D721Med (cell line): ENCODE measurements at regions not wholly inside any gene's neighbourhood (a gene's known extent, or its start where the extent isn't known, plus 50 kb on each side); places are given as distances from the start of the nearest gene placed in this dataset.

Experiments
- DNase-seq: peaks from one replicate; pipeline ENCODE4 v3.0.0; 2011; ENCODE audit warnings: low spot score; ENCODE audit not compliant: insufficient read length
- FAIRE-seq: peaks from 2 replicates; lab custom pipeline; 2011; peaks lifted over from hg19 to GRCh38; lab: Jason Lieb, UNC
- TF ChIP-seq, protein P1 (sequence below): IDR thresholded peaks from 2 replicates; pipeline ENCODE4 v1.5.1; 2012; ENCODE audit warnings: mild to moderate bottlenecking, control low read depth; ENCODE audit not compliant: insufficient read depth; ENCODE audit errors: missing control alignments

DNA sequence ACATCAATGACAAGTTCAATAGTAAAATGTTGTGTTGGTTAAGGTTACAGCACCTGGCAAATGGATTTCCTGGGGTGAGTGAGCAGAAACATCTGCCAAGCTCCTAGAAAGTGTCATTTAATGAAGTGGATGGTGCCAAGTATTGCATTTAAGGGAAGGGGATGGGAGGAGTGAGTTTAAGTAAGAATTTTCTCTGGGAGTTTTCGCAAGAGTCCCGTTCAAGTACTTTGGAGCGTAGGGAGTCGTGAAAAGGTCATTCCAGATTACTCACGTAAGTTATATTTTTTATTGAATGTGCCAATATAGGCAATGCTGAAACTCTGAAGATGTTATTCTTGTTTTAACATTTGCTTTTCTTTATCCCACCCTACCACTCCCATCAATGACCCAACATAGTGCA, 117.4 kb upstream of the RAB3GAP2 start:
- no peak for FAIRE-seq

DNA sequence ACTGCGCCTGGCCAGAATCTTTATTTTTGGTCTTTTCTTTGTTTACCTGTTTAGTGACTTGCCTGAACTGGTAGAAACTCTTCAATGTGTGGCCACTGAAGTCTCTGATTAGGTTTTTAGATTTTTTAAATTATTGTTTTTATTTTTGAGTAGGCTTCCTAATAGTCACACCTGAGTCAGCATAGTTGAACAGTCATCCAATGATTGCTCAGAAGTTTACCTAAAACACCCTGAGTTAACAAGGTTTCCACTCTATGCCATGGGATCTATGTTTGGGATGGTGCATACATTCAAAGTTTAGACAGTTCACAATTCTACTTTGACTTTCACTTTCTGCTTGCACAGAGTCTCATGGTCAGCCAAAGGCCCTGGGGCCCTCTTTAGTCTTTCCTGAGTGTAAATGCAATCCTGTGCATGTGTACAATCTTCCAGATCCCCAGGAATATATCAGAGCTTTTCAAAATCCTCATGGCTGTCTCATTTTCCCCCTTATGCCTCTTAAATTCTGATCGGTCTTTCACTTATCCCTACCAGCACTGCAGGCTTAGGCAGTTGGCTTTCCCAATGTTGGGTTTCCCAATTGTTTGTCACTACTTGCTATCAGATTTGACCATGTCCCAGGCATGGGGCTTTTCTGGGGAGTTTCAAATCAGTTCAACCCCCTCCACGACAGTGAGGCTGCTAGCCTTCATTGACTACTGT, 114.4 kb upstream of the RAB3GAP2 start:
- TF ChIP-seq, protein P1, sequence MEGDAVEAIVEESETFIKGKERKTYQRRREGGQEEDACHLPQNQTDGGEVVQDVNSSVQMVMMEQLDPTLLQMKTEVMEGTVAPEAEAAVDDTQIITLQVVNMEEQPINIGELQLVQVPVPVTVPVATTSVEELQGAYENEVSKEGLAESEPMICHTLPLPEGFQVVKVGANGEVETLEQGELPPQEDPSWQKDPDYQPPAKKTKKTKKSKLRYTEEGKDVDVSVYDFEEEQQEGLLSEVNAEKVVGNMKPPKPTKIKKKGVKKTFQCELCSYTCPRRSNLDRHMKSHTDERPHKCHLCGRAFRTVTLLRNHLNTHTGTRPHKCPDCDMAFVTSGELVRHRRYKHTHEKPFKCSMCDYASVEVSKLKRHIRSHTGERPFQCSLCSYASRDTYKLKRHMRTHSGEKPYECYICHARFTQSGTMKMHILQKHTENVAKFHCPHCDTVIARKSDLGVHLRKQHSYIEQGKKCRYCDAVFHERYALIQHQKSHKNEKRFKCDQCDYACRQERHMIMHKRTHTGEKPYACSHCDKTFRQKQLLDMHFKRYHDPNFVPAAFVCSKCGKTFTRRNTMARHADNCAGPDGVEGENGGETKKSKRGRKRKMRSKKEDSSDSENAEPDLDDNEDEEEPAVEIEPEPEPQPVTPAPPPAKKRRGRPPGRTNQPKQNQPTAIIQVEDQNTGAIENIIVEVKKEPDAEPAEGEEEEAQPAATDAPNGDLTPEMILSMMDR: no peak
- FAIRE-seq: no peak
- no peak for DNase-seq

More for the DNA sequence above, 117.4 kb upstream of the RAB3GAP2 start:
- DNase-seq: no peak
- TF ChIP-seq, protein P1: no peak

DNA sequence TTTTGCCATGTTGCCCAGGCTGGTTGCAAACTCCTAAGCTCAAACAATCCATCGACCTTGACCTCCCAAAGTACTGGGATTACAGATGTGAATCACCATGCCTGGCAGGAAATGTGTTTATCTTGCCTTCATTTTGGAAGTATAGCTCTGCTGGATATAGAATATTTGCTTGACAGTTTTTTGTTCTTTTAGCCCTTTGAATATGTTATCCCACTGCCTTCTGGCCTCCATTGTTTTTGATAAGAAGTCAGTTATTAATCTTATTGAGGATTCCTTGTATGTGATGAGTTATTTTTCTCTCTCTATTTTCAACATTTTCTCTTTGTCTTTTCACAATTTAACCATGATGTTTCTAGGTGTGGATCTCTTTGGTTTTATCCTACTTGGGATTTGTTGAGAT, 112.9 kb upstream of the RAB3GAP2 start:
- FAIRE-seq (peak; percentile 61), DNase-seq (no peak)
- TF ChIP-seq, protein P1: no peak

DNA sequence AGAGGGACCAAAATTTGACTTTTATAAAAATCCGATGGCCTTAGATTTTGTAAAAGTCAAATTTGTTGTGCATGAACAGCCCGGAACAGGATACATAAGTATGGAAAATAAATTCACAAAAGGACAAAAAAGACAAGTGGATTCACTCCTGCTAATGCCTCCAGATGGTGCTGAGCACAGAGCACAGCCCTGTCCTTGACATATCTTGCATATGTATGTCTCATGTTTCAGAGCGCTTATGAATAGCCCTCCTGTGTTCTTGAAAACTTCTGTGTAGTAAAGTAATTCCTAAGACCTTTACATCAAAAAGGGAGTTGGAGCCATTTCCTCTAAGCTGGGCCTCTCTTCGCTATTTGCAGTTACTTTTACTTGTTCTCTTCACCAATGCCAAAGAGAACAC, 110.7 kb upstream of the RAB3GAP2 start:
- TF ChIP-seq, protein P1: no peak
- FAIRE-seq (no peak), DNase-seq (no peak)

DNA sequence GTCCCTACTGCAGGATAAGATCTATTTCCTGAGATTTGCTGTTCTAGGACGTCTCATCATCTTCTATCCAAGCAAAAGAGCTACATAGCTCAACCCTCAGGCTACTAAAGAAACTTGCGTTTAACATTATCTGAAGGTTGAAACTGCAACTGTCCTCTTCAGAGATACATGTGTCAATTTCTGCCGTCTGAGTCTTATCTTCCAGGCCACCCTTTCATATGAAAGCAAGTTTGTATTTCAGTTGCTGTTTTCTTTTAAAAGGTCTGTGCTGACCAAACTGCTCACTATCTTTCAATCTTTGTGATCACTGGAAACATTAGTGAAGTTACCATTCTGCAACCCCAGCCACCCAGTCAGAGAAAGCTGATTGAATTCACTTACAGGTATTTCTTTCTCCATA, 108.6 kb upstream of the RAB3GAP2 start:
- DNase-seq (no peak), FAIRE-seq (peak; percentile 6)
- TF ChIP-seq, protein P1: no peak

DNA sequence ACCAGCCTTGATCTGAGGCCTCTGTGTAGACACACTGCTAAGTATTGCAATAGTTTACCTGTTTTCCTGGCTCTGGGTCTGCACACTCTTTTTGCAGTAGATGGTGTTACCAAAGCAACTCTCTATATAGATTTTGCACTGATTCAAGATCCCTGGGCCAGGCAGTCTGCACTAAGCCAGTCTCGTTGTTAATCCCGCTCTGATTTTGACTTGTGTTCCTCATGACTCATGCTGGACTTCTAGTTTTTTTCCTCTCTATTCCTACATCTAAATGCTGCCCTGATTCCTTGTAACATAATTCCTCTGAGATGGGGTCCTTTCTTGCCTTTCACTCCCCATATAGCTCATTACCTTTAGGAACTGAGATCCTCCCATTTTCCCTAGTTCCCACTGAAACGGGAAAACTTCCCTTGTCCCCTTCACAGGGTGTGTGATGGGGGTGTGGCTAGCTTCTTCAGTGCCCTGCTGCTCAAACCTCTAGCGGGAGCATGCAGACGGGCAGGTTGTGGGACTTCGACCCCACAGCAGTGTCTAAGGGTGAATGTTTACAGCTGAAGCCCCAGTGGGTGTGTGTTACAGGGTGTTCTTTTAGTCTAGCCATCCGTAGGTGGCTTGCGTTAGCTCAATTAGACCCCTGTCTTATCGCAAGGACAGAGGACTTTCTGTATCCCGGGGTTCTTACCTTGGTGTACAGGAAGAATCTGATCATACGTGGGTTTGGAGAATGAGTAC, 106.5 kb upstream of the RAB3GAP2 start:
- TF ChIP-seq, protein P1: no peak
- DNase-seq: no peak
- FAIRE-seq: no peak

DNA sequence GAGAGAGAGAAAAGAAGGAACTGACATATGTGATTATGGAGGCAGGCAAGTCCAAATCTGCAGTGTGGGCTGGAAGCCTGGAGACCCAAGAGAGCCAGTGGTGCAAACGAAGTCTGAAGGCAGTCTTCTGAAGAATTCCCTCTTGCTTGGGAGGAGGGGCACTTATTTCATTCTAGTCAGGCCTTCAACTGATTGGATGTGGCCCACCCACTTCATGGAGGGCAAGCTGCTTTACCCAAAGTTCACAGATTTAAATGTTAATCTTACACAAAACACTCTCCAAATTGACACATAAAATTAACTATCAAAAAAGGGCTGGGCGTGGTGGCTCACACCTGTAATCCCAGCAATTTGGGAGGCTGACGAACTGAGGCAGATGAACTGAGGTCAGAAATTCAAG, 103.5 kb upstream of the RAB3GAP2 start:
- DNase-seq: no peak
- TF ChIP-seq, protein P1: no peak
- FAIRE-seq: no peak
